ENCODE measurements at regions not wholly inside any gene's neighbourhood (a gene's known extent, or its start where the extent isn't known, plus 50 kb on each side); places are given as distances from the start of the nearest gene placed in this dataset.

GRCh38 chr13:80823472-80823871, 482.5 kb upstream of the SPRY2 start:
- TF ChIP-seq CTCF (conservative IDR thresholded peaks at IDR 0.05) (no peak), ZFX (IDR thresholded peaks at IDR 0.05) (no peak)
